HPDE6-E6E7 (cell line): ENCODE measurements at regions not wholly inside any gene's neighbourhood (a gene's known extent, or its start where the extent isn't known, plus 50 kb on each side); places are given as distances from the start of the nearest gene placed in this dataset.

ENCODE experiments used
- DNase-seq: peaks from one replicate; pipeline ENCODE4 v3.0.0; 2011; ENCODE audit warnings: missing footprints; ENCODE audit errors: extremely low spot score

- no peak for DNase-seq
These were observed 217.3 kb downstream of the TTC32 start for GRCh38 chr2:19684516-19684915.

DNA sequence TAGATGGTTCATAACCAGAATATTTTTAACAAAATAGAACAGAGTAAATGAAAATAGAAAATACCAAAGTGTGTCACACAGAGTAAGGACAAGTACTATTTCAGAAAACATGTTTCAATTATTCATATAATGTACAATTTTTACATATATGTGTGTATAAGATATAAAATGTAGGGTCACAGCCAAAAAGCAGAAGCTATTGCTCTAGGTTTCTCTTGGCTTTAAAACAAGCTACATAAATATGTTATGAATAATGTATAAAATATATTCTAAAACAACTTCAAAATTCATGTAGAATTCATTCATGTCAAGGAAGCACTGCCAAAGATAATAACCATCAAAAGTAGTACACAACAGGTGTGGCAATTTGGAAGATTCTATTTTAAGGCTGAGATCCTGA lies 218.2 kb downstream of the TTC32 start:
- DNase-seq, result no peak

- DNase-seq, result peak; percentile 52
These were observed 219.3 kb downstream of the TTC32 start for GRCh38 chr2:19682493-19682892.

DNA sequence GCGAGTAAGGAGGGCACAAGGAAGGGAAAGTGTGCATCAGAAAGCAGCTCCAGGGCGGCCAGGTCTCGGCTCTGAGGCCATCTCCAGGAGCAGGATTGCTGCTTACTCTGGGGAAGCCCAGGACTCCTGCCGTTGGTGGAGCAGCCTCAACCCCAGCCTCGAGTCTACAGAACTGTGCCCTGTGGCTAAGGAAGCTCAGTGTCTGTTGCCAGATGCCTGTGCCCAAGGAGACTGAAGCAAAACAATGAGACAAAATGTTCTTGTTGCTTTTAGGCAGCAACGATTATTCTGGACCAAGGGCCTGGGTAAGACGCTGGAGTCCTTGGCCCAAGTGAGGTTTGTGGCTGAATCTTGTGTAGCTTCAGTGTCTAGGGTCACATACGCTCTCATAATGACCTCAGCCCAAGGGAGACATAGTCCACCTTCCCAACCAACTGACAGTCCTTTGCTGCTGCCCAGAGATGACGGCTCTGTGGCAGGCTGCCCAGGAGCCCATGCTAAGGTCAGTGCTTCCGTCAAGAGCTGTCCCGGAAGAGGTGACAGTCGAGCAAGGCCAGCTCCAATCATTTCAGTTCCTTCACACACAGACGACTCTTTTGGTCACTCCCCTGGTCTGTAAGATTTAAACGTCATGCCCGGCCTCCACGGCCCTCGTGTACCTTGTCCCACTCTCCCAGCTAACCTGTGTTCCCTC lies 223.8 kb downstream of the TTC32 start:
- no peak for DNase-seq

- DNase-seq, result no peak
These were observed 224.5 kb downstream of the TTC32 start for GRCh38 chr2:19677215-19677777.

GRCh38 chr2:19676770-19677169 lies 225.0 kb downstream of the TTC32 start:
- DNase-seq, result no peak

GRCh38 chr2:19675856-19676460 lies 225.8 kb downstream of the TTC32 start:
- DNase-seq, result no peak

GRCh38 chr2:19675003-19675629 lies 226.7 kb downstream of the TTC32 start:
- no peak for DNase-seq

GRCh38 chr2:19674051-19675002 lies 227.5 kb downstream of the TTC32 start:
- DNase-seq, result no peak

DNA sequence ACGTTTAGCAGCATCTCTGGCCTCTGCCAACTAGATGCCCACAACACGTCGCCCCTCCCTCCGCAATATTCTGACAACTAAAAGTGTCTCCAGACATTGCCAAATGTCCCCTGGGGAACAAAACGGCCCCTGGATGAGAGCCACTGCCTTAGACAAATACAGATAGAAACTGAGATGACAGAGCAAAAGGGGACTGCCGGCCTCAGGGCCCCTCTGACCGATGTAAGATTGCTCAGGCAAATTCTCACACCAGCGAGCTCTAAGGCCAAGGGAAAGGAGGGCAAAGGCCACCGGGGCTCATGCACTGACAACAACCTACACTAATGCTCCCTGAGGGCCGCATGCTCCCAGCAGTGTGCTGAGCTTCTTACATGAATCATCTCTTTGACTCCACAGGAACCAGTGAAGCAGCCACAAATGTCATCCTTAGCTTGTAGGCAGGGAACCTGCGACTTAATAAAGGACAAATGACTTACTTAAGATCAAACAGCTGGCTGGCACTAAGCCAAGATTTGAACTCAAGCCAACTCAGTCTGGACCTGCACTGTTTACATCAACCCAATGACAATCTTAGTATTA lies 228.5 kb downstream of the TTC32 start:
- no peak for DNase-seq

DNA sequence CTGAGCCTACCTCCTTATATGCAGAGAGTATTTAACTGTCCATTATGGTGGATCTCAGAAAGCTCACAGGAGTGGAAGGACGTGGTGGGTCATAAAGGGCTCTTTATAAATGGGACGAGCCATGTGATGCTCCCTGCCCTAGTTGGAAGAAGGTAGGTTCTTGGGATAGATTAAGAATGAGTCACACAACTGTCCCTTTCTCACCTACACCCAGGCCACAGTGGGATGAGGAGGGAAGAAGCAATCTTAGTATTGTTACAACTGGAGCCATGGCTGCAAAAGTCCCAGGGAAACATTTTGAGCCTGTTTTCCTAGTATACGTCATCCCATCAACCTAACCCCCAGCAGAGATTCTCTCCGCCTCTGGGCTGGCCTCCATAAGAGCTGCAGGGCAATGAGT lies 229.9 kb downstream of the TTC32 start:
- DNase-seq, result no peak

GRCh38 chr2:19671311-19671710 lies 230.5 kb downstream of the TTC32 start:
- no peak for DNase-seq

GRCh38 chr2:19670303-19670702 lies 231.5 kb downstream of the TTC32 start:
- no peak for DNase-seq

GRCh38 chr2:19669559-19669958 lies 232.2 kb downstream of the TTC32 start:
- DNase-seq, result no peak

DNA sequence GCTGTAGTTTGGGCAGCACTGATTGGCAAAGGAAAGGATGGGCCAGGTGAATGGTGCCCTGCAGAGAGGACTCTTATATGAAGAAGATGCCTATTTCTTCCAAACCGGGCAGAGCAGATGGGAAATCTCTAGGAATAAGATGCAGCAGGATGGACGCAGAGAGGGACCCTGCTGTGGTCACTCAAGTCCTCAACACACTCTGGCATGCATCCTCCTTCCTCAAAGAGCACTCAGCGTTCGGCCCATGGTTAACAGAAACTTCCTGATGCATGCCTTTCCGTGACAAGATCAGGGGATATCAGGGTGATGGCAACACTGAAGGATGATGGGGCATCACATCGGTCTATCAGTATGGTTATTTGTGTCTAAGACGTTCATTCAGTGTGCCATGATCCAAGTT lies 232.7 kb downstream of the TTC32 start:
- no peak for DNase-seq

GRCh38 chr2:19667536-19667949 lies 234.2 kb downstream of the TTC32 start:
- DNase-seq, result no peak

GRCh38 chr2:19667085-19667484 lies 234.7 kb downstream of the TTC32 start:
- no peak for DNase-seq

- no peak for DNase-seq
These were observed 237.1 kb downstream of the TTC32 start for GRCh38 chr2:19664646-19665045.

DNA sequence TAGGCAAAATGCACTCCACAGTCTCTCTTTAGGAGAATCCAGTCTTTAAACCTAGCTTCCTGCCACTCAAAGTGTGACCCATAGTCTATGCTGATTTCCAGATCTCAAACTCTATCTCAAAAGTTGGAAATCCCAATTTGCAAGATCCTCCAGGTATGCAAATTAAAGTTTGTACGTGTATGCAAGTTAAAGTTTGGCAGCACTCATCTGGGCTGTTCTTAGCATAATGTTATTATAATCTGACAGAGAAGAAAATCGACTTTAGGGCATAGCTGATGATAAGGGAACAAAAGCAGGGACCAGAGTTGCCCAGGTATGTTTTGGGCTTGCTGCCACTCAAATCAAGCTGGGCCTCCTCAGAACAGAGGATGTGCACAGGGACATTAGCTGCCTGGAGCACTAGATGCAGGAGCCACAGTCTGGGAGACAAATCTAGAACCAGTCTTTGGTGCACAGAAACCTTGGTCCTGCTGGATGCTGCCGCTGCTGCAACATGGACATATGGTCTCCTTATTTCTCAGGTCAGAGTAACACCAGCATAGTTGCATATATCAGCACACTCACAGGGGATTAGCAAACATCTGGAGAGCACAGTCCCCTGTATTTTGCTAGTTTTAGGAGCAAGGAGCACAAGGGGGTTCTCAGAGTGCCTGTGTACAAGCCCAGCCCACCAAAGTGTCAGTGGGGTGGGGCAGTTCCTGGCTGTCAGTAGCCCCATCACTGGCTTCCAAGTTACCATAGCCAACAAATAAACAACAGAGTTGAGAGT lies 242.6 kb downstream of the TTC32 start:
- DNase-seq, result no peak

DNA sequence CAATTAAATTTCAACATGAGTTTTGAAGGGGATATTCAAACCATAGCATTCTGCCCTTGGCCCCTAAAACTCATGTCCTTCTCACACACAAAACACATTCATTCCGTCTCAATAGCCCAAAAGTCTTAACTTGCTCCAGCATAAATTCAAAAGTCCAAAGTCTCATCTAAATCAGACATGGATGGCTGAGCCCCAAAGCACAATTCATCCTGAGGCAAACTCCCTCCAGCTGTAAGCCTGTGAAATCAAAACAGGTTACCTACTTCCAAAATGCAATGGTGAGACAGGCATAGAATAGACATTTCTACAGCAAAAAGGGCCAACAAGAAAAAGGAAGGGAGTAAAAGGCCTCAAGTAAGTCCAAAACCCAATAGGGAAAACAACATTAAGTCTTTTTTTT lies 245.8 kb downstream of the TTC32 start:
- no peak for DNase-seq
